Prostate gland (tissue), 2 donors: ENCODE measurements at regions not wholly inside any gene's neighbourhood (a gene's known extent, or its start where the extent isn't known, plus 50 kb on each side); places are given as distances from the start of the nearest gene placed in this dataset.

Experiments used
- DNase-seq: peaks from one replicate; pipeline ENCODE4 v3.0.0-alpha.2; 2019; ENCODE audit warnings: low spot score
- H3K27ac ChIP-seq, 2 donors: fragments of 200-600 bp; sonication (generic); 2 replicates each; pipeline ENCODE4 v1.5.1; 2017 to 2019
- H3K27me3 ChIP-seq: fragments of 200-600 bp; sonication (generic); replicated peaks from 2 replicates; pipeline ENCODE4 v1.5.1; 2019; ENCODE audit not compliant: insufficient read depth
- H3K36me3 ChIP-seq, 2 donors: fragments of 200-600 bp; sonication (generic); 1 replicate in 1 of 2; 2 replicates in 1 of 2; pipeline versions ENCODE4 v1.5.1 to v1.8.1; 2017 to 2019
- H3K4me1 ChIP-seq: fragments of 200-600 bp; sonication (generic); replicated peaks from 2 replicates; pipeline ENCODE4 v1.5.1; 2019
- H3K4me3 ChIP-seq, 2 donors: fragments of 200-600 bp; sonication (generic); 2 replicates each; pipeline ENCODE4 v1.5.1; 2017 to 2019
- H3K9me3 ChIP-seq: fragments of 200-600 bp; sonication (generic); 2 replicates; pipeline ENCODE4 v1.5.1; 2017
- POLR2A ChIP-seq: fragments of 450-650 bp; IDR thresholded peaks from one replicate; pipeline ENCODE4 v1.6.1; 2016; ENCODE audit warnings: antibody characterized with exemption, mild to moderate bottlenecking
- POLR2AphosphoS5 ChIP-seq: sonication (generic); formaldehyde crosslinking; IDR thresholded peaks from one replicate; pipeline ENCODE4 v1.6.1; 2017; ENCODE audit warnings: antibody characterized with exemption
- WGBS: methylation state at CpG from one replicate; pipeline ENCODE4 v1.1.5; 2018; 5-methylcytosine and 5-hydroxymethylcytosine counted together
- intact Hi-C: fragments of 100-400 bp; cut with DNase I; formaldehyde crosslinking; loops from one replicate; pipeline ENCODE4 v1.14.2; 2022
- TF ChIP-seq, protein P1 (sequence below), 4 experiments: fragments of 200-600 bp in 2 of 4; fragments of 450-650 bp in 2 of 4; sonication (generic) in 2 of 4; IDR thresholded peaks; 1 replicate in 3 of 4; 2 replicates in 1 of 4; pipeline ENCODE4 v1.5.1; 2016 to 2019; ENCODE audit warnings: antibody characterized with exemption in 4 of 4, mild to moderate bottlenecking in 2 of 4, moderate library complexity in 2 of 4

DNA sequence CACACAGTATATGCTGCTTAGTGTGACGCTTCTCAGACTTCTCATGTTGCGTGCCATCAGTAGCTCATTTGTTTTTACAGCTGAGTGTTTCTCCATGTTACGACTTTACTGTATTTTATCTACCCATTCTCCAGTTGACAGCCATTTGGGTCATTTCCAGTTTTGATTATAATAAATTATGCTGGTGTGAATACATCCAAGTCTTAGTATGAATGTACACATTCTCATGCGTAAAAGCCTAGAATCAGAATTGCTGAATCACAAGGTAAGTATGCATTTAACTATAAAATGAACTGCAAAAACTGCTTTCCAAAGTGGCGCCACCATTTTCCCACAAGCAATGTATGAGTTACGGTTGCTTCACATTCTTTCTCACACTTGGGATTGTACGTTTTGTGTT, 184.2 kb upstream of the SLC35G4 start:
- Histone ChIP-seq H3K4me3 (no peak overlapping the region), H3K27me3 (no peaks in the 10 kb centered on the region), H3K9me3 (no peaks in the 10 kb centered on the region), H3K27ac (no peak overlapping the region), H3K4me1 (no peaks in the 10 kb centered on the region), H3K36me3 (no peaks in the 10 kb centered on the region)
- no peak for DNase-seq
- 76% methylated on average over 7 of the region's 7 CpGs for WGBS
- intact Hi-C loops: no loop called here
- TF ChIP-seq POLR2AphosphoS5 (no peak), POLR2A (no peak)
- TF ChIP-seq, protein P1, sequence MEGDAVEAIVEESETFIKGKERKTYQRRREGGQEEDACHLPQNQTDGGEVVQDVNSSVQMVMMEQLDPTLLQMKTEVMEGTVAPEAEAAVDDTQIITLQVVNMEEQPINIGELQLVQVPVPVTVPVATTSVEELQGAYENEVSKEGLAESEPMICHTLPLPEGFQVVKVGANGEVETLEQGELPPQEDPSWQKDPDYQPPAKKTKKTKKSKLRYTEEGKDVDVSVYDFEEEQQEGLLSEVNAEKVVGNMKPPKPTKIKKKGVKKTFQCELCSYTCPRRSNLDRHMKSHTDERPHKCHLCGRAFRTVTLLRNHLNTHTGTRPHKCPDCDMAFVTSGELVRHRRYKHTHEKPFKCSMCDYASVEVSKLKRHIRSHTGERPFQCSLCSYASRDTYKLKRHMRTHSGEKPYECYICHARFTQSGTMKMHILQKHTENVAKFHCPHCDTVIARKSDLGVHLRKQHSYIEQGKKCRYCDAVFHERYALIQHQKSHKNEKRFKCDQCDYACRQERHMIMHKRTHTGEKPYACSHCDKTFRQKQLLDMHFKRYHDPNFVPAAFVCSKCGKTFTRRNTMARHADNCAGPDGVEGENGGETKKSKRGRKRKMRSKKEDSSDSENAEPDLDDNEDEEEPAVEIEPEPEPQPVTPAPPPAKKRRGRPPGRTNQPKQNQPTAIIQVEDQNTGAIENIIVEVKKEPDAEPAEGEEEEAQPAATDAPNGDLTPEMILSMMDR (IDR thresholded peaks at IDR 0.05): no peak

DNA sequence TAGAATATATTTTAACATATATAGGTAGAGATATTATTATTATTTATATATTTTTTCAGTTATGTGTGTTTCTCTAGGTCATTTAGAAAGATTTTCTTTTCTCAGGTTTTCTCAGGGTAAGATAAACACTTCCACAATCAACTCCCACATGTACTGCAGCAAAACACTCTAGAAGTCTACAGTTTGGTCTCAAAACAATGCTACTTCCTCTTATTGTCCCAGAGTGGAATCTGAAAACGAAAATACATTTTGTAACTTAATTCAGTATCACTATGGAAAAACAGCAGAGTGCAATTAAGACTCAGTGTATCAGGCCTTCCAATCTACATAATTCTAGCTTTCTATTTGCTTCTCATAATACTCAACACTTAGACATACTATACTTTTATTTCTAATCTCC, 190.1 kb upstream of the SLC35G4 start:
- H3K4me1 ChIP-seq: no peaks in the 10 kb centered on the region
- H3K27ac ChIP-seq: no peak overlapping the region
- no peaks in the 10 kb centered on the region for H3K27me3 ChIP-seq
- WGBS: 59% methylated on average over 1 of the region's 1 CpG
- DNase-seq: no peak
- intact Hi-C loops: no loop called here
- H3K9me3 ChIP-seq: no peaks in the 10 kb centered on the region
- TF ChIP-seq, protein P1 (IDR thresholded peaks at IDR 0.05): no peak
- TF ChIP-seq POLR2AphosphoS5: no peak
- no peak for TF ChIP-seq POLR2A
- H3K36me3 ChIP-seq: no peaks in the 10 kb centered on the region
- no peak overlapping the region for H3K4me3 ChIP-seq

DNA sequence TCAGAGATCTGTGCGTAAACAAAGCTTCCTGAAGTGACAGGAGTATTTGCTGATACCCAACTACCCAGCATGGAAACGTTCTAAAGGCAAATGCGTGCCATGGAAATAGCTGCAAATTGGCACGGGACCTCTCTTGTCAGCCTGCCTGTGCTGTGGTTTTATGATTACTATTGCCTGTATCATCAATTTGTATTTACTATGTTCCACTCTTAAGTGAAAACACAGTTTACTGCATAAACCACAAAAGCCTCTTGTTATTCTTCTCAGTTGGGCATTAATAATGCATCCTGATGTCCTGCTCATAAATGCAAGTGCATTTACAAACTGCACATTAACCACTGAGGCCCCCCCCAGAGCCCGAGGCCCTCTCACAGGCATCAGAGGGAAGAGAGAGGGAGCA, 196.6 kb upstream of the SLC35G4 start:
- no peak for DNase-seq
- no peaks in the 10 kb centered on the region for H3K27me3 ChIP-seq
- H3K4me1 ChIP-seq: no peaks in the 10 kb centered on the region
- 64% methylated on average over 5 of the region's 5 CpGs for WGBS
- intact Hi-C loops: no loop called here
- TF ChIP-seq, protein P1 (IDR thresholded peaks at IDR 0.05): no peak
- TF ChIP-seq POLR2A: no peak
- TF ChIP-seq POLR2AphosphoS5: no peak
- H3K36me3 ChIP-seq: no peaks in the 10 kb centered on the region
- no peak overlapping the region for H3K27ac ChIP-seq
- H3K9me3 ChIP-seq: no peaks in the 10 kb centered on the region
- no peak overlapping the region for H3K4me3 ChIP-seq

DNA sequence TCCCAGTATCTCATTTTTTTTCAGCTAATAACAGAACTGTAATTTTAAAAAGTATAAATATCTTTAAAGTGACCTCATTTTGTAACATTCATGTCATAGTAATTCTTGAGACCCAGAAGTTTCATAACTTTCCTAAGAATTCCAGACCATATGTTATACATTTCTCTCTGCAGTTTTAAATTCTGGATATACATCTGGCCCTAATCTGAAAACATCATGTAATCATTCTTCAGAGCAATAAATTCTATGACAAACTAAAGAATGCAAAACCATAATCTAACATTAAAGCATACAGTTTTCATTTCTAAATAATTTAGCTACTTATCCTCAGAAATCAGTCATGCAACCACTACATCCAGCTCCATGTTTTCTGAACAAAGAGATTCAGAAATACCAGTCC, 198.3 kb upstream of the SLC35G4 start:
- no peaks in the 10 kb centered on the region for H3K36me3 ChIP-seq
- no peak overlapping the region for H3K27ac ChIP-seq
- H3K9me3 ChIP-seq: no peaks in the 10 kb centered on the region
- TF ChIP-seq, protein P1 (IDR thresholded peaks at IDR 0.05): no peak
- TF ChIP-seq POLR2AphosphoS5: no peak
- no peak for TF ChIP-seq POLR2A
- no peak overlapping the region for H3K4me3 ChIP-seq
- intact Hi-C loops: no loop called here
- H3K27me3 ChIP-seq: no peaks in the 10 kb centered on the region
- no peak for DNase-seq
- no peaks in the 10 kb centered on the region for H3K4me1 ChIP-seq

DNA sequence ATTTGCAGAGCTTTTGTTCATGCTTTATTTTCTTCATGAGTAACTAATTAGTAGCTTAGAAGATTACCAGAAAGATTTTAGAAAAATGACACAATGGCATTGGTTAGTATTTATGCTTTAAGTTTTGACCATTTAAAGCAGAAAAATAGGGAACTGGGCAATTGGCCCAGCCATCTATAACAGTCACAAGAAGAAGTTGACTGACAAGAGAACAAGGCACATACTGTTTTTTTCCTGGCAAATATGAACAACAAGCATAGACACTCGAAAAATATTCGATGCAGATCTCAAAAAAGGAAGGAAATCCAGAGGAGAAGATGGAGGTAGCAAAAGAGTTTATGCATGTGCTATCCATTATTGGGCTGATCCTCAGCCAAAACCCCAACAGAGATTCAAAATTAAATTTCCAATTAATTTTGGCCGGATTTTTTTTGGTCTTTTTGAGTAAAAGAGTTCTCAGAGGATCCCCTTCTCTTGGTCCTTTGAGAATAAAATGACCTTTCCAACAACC, 200.8 kb upstream of the SLC35G4 start:
- H3K27me3 ChIP-seq: no peaks in the 10 kb centered on the region
- no peaks in the 10 kb centered on the region for H3K36me3 ChIP-seq
- TF ChIP-seq POLR2A (no peak), POLR2AphosphoS5 (no peak)
- TF ChIP-seq, protein P1 (IDR thresholded peaks at IDR 0.05): no peak
- H3K4me3 ChIP-seq: no peak overlapping the region
- 72% methylated on average over 3 of the region's 3 CpGs for WGBS
- H3K9me3 ChIP-seq: no peaks in the 10 kb centered on the region
- H3K4me1 ChIP-seq: no peaks in the 10 kb centered on the region
- DNase-seq: no peak
- H3K27ac ChIP-seq: no peak overlapping the region
- intact Hi-C loops: no loop called here
